ENCODE measurements at regions not wholly inside any gene's neighbourhood (a gene's known extent, or its start where the extent isn't known, plus 50 kb on each side); places are given as distances from the start of the nearest gene placed in this dataset.

GRCh38 chr17:77279448-77280303 lies 138.9 kb downstream of the SEC14L1 start (continued):
- TF ChIP-seq ELF3 (CRISPR knock-in tag; IDR thresholded peaks at IDR 0.05) (peak; percentile 68), USF2 (IDR thresholded peaks at IDR 0.05; ENCODE audit: low read depth, low read length) (no peak), USF2 (CRISPR knock-in tag; IDR thresholded peaks at IDR 0.05; ENCODE audit: borderline replicate concordance) (peak; percentile 47; the same call in 1 of the 2 replicates), ZNF142 (CRISPR knock-in tag; IDR thresholded peaks at IDR 0.05) (0 out of 2 replicates have a peak, but pooled peaks have one; percentile 13), ZNF605 (CRISPR knock-in tag; IDR thresholded peaks at IDR 0.05) (peak; percentile 82), ZNF331 (CRISPR knock-in tag; IDR thresholded peaks at IDR 0.05) (peak; percentile 79), PCBP2 (optimal IDR thresholded peaks at IDR 0.05; ENCODE audit: low read depth, low read length, poor library complexity, severe bottlenecking) (no peak), THRA (CRISPR knock-in tag; IDR thresholded peaks at IDR 0.05; ENCODE audit: borderline replicate concordance) (peak; percentile 54), EP300 (IDR thresholded peaks at IDR 0.05; ENCODE audit: low read depth in 2 of 2, low read length in 2 of 2) (peak; percentile 58 to 59), EP300 (CRISPR knock-in tag; IDR thresholded peaks at IDR 0.05; ENCODE audit: borderline replicate concordance) (peak; percentile 49), NFIC (IDR thresholded peaks at IDR 0.05; ENCODE audit: low read length) (no peak), HNF4A (CRISPR knock-in tag; IDR thresholded peaks at IDR 0.05) (peak; percentile 81), ZNF597 (CRISPR knock-in tag; IDR thresholded peaks at IDR 0.05) (no peak)

Data from HepG2 (cell line).